ENCODE measurements at regions not wholly inside any gene's neighbourhood (a gene's known extent, or its start where the extent isn't known, plus 50 kb on each side); places are given as distances from the start of the nearest gene placed in this dataset.
A peak's percentile ranks its signal among the peaks of the same experiment; 100 is the strongest.

- H3K27ac ChIP-seq, result no peak overlapping the region
- DNase-seq (ENCODE audit: low read depth in 1 of 2, low spot score in 1 of 2), result no peak
- H3K36me3 ChIP-seq, result no peaks in the 10 kb centered on the region
- no peaks in the 10 kb centered on the region for H3K27me3 ChIP-seq
- no peak for TF ChIP-seq CTCF (IDR thresholded peaks at IDR 0.05; ENCODE audit: low read depth, low read length)
- H3K4me1 ChIP-seq (ENCODE audit: low read depth), result no peaks in the 10 kb centered on the region
- H3K4me3 ChIP-seq, result no peak overlapping the region
- H3K9me3 ChIP-seq (ENCODE audit: low read depth), result no peaks in the 10 kb centered on the region
Measured at GRCh38 chr4:162535121-162535520, 371.3 kb upstream of the FSTL5 start.

- no peaks in the 10 kb centered on the region for H3K9me3 ChIP-seq (ENCODE audit: low read depth)
- no peaks in the 10 kb centered on the region for H3K27me3 ChIP-seq
- no peak for TF ChIP-seq CTCF (IDR thresholded peaks at IDR 0.05; ENCODE audit: low read depth, low read length)
- H3K4me3 ChIP-seq, result no peak overlapping the region
- no peak overlapping the region for H3K27ac ChIP-seq
- H3K36me3 ChIP-seq, result no peaks in the 10 kb centered on the region
- no peaks in the 10 kb centered on the region for H3K4me1 ChIP-seq (ENCODE audit: low read depth)
- no peak for DNase-seq (ENCODE audit: low read depth in 1 of 2, low spot score in 1 of 2)
Measured at GRCh38 chr4:162523171-162523570, 359.4 kb upstream of the FSTL5 start.

- H3K4me1 ChIP-seq (ENCODE audit: low read depth), result no peaks in the 10 kb centered on the region
- no peaks in the 10 kb centered on the region for H3K9me3 ChIP-seq (ENCODE audit: low read depth)
- no peak for DNase-seq (ENCODE audit: low read depth in 1 of 2, low spot score in 1 of 2)
- TF ChIP-seq CTCF (IDR thresholded peaks at IDR 0.05; ENCODE audit: low read depth, low read length), result no peak
- H3K4me3 ChIP-seq, result no peak overlapping the region
- H3K27ac ChIP-seq, result no peak overlapping the region
- H3K27me3 ChIP-seq, result no peaks in the 10 kb centered on the region
- H3K36me3 ChIP-seq, result no peaks in the 10 kb centered on the region
Measured at GRCh38 chr4:162522724-162523123, 358.9 kb upstream of the FSTL5 start.

GRCh38 chr4:162510937-162511336 lies 347.1 kb upstream of the FSTL5 start:
- H3K27ac ChIP-seq, result peak overlapping the region; percentile 31
- TF ChIP-seq CTCF (IDR thresholded peaks at IDR 0.05; ENCODE audit: low read depth, low read length), result no peak
- H3K36me3 ChIP-seq, result no peaks in the 10 kb centered on the region
- no peaks in the 10 kb centered on the region for H3K27me3 ChIP-seq
- H3K4me1 ChIP-seq (ENCODE audit: low read depth), result peaks cover 14% of the 10 kb centered on the region
- peak in 1 of 2 donors; percentile 44 for DNase-seq (ENCODE audit: low read depth in 1 of 2, low spot score in 1 of 2)
- H3K9me3 ChIP-seq (ENCODE audit: low read depth), result no peaks in the 10 kb centered on the region
- H3K4me3 ChIP-seq, result no peak overlapping the region

GRCh38 chr4:162510115-162510514 lies 346.3 kb upstream of the FSTL5 start:
- TF ChIP-seq CTCF (IDR thresholded peaks at IDR 0.05; ENCODE audit: low read depth, low read length), result no peak
- Histone ChIP-seq H3K9me3 (ENCODE audit: low read depth) (no peaks in the 10 kb centered on the region), H3K4me1 (ENCODE audit: low read depth) (peaks cover 19% of the 10 kb centered on the region), H3K27ac (peak overlapping the region; percentile 31), H3K27me3 (no peaks in the 10 kb centered on the region), H3K4me3 (no peak overlapping the region), H3K36me3 (no peaks in the 10 kb centered on the region)
- no peak for DNase-seq (ENCODE audit: low read depth in 1 of 2, low spot score in 1 of 2)

- H3K36me3 ChIP-seq, result no peaks in the 10 kb centered on the region
- H3K9me3 ChIP-seq (ENCODE audit: low read depth), result no peaks in the 10 kb centered on the region
- DNase-seq (ENCODE audit: low read depth in 1 of 2, low spot score in 1 of 2), result no peak
- TF ChIP-seq CTCF (IDR thresholded peaks at IDR 0.05; ENCODE audit: low read depth, low read length), result no peak
- no peak overlapping the region for H3K4me3 ChIP-seq
- H3K4me1 ChIP-seq (ENCODE audit: low read depth), result peaks cover 19% of the 10 kb centered on the region
- no peaks in the 10 kb centered on the region for H3K27me3 ChIP-seq
- H3K27ac ChIP-seq, result no peak overlapping the region
Measured at GRCh38 chr4:162509333-162509732, 345.5 kb upstream of the FSTL5 start.
